ENCODE measurements at regions not wholly inside any gene's neighbourhood (a gene's known extent, or its start where the extent isn't known, plus 50 kb on each side); places are given as distances from the start of the nearest gene placed in this dataset.
"Not testable (repeated sequence)": the region's sequence is repeated elsewhere in the genome, so short reads cannot be mapped to it uniquely, and the experiment has no call there.

DNA sequence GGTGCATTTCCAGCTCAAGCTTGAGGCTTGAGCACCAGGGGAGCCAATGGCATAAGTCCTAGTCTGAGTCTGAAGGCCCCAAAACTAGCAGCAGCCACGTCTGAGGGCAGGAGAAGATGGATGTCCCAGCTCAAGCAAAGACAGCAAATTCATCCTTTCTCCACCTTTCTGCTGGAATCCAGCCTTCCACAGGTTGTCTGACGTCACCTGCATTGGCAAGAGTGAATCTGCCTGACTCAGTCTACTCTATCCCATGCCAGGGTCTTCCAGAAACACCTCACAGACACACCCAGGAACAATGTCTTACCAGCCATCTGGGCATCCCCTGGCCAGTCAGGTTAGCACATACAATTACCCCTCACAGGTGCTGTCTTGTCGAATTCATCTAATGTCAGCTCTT lies 76.2 kb upstream of the SOX11 start:
- Mint-ChIP-seq H3K27me3 (ENCODE audit: low read depth) (no peaks in the 10 kb centered on the region), H3K27ac (ENCODE audit: unreplicated experiment) (no peak overlapping the region), H3K4me3 (ENCODE audit: unreplicated experiment) (no peak overlapping the region), H3K4me1 (ENCODE audit: low read depth) (peaks cover 13% of the 10 kb centered on the region), H3K9me3 (ENCODE audit: low read depth) (no peaks in the 10 kb centered on the region), H3K36me3 (ENCODE audit: low read depth) (no peaks in the 10 kb centered on the region)
- TF ChIP-seq, protein P1, sequence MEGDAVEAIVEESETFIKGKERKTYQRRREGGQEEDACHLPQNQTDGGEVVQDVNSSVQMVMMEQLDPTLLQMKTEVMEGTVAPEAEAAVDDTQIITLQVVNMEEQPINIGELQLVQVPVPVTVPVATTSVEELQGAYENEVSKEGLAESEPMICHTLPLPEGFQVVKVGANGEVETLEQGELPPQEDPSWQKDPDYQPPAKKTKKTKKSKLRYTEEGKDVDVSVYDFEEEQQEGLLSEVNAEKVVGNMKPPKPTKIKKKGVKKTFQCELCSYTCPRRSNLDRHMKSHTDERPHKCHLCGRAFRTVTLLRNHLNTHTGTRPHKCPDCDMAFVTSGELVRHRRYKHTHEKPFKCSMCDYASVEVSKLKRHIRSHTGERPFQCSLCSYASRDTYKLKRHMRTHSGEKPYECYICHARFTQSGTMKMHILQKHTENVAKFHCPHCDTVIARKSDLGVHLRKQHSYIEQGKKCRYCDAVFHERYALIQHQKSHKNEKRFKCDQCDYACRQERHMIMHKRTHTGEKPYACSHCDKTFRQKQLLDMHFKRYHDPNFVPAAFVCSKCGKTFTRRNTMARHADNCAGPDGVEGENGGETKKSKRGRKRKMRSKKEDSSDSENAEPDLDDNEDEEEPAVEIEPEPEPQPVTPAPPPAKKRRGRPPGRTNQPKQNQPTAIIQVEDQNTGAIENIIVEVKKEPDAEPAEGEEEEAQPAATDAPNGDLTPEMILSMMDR (IDR thresholded peaks at IDR 0.05) = no peak
- DNase-seq (ENCODE audit: low spot score) = no peak

GRCh38 chr2:5617358-5617757 lies 74.8 kb upstream of the SOX11 start:
- H3K36me3 Mint-ChIP-seq (ENCODE audit: low read depth) = no peaks in the 10 kb centered on the region
- DNase-seq (ENCODE audit: low spot score) = no peak
- H3K27ac Mint-ChIP-seq (ENCODE audit: unreplicated experiment) = no peak overlapping the region
- H3K27me3 Mint-ChIP-seq (ENCODE audit: low read depth) = no peaks in the 10 kb centered on the region
- TF ChIP-seq, protein P1 (IDR thresholded peaks at IDR 0.05) = no peak
- no peak overlapping the region for H3K4me3 Mint-ChIP-seq (ENCODE audit: unreplicated experiment)
- peaks cover 17% of the 10 kb centered on the region for H3K4me1 Mint-ChIP-seq (ENCODE audit: low read depth)
- peaks cover 2% of the 10 kb centered on the region for H3K9me3 Mint-ChIP-seq (ENCODE audit: low read depth)

- Mint-ChIP-seq H3K36me3 (ENCODE audit: low read depth) (no peaks in the 10 kb centered on the region), H3K27ac (ENCODE audit: unreplicated experiment) (no peak overlapping the region), H3K9me3 (ENCODE audit: low read depth) (peaks cover 7% of the 10 kb centered on the region), H3K4me1 (ENCODE audit: low read depth) (peaks cover 18% of the 10 kb centered on the region), H3K4me3 (ENCODE audit: unreplicated experiment) (no peak overlapping the region), H3K27me3 (ENCODE audit: low read depth) (no peaks in the 10 kb centered on the region)
- DNase-seq (ENCODE audit: low spot score) = no peak
- TF ChIP-seq, protein P1 (IDR thresholded peaks at IDR 0.05) = no peak
Observed at GRCh38 chr2:5617796-5618195, 74.4 kb upstream of the SOX11 start.

- H3K9me3 Mint-ChIP-seq (ENCODE audit: low read depth) = peaks cover 7% of the 10 kb centered on the region
- TF ChIP-seq, protein P1 (IDR thresholded peaks at IDR 0.05) = no peak
- peaks cover 18% of the 10 kb centered on the region for H3K4me1 Mint-ChIP-seq (ENCODE audit: low read depth)
- H3K36me3 Mint-ChIP-seq (ENCODE audit: low read depth) = no peaks in the 10 kb centered on the region
- no peak overlapping the region for H3K4me3 Mint-ChIP-seq (ENCODE audit: unreplicated experiment)
- H3K27me3 Mint-ChIP-seq (ENCODE audit: low read depth) = no peaks in the 10 kb centered on the region
- H3K27ac Mint-ChIP-seq (ENCODE audit: unreplicated experiment) = no peak overlapping the region
- no peak for DNase-seq (ENCODE audit: low spot score)
Observed at GRCh38 chr2:5618271-5618670, 73.9 kb upstream of the SOX11 start.

DNA sequence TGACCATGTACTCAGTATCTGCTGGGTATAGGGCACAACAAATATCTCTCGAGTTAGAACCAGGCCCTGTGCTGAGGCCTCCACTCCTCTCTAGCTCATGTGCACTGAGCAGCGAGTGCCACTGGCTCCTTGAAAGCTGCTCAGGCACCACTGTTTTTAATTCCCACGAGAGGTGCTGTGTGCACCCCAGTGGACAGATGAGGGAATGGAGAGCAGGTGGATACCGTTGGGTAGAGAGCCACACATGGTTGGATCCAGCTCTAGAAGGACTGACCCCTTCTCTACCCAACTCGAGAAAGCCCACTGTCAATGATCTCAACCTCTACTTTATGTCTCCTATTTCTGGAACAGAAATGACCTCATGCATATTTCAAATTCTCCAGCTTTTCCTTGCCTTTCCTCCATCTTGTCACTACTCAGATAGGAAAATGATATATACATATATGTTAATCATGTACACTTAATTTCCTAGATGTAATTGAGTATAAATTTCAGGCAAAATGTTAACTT lies 66.6 kb upstream of the SOX11 start:
- H3K27me3 Mint-ChIP-seq (ENCODE audit: low read depth); DNase-seq (ENCODE audit: low spot score); H3K27ac Mint-ChIP-seq (ENCODE audit: unreplicated experiment); H3K36me3 Mint-ChIP-seq (ENCODE audit: low read depth); H3K9me3 Mint-ChIP-seq (ENCODE audit: low read depth); H3K4me3 Mint-ChIP-seq (ENCODE audit: unreplicated experiment): not testable (repeated sequence)
- H3K4me1 Mint-ChIP-seq (ENCODE audit: low read depth) = peaks cover 18% of the 10 kb centered on the region
- TF ChIP-seq, protein P1 (IDR thresholded peaks at IDR 0.05) = peak; percentile 28

DNA sequence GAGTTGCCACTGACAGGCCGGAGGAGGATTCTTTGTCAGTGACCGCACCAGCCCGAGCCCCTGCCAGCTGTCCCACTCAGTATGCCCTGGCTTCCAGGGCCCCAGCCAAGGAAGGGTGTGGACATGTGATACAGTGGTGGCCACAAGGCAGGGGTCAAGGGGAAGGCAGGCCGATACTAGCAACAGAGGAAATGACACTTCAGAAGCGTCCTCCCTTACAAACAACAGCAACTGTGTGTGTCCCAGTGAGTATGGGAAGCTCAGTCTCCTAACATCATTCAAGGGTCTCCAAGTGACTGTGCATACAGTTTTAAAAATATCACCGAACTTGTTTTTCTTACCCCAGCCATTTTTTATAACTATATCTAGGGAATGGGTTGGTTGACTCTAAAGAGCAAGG lies 63.7 kb upstream of the SOX11 start:
- not testable (repeated sequence) for H3K27me3 Mint-ChIP-seq (ENCODE audit: low read depth); H3K9me3 Mint-ChIP-seq (ENCODE audit: low read depth); H3K27ac Mint-ChIP-seq (ENCODE audit: unreplicated experiment); H3K4me3 Mint-ChIP-seq (ENCODE audit: unreplicated experiment); H3K36me3 Mint-ChIP-seq (ENCODE audit: low read depth); DNase-seq (ENCODE audit: low spot score)
- H3K4me1 Mint-ChIP-seq (ENCODE audit: low read depth) = peaks cover 20% of the 10 kb centered on the region

DNA sequence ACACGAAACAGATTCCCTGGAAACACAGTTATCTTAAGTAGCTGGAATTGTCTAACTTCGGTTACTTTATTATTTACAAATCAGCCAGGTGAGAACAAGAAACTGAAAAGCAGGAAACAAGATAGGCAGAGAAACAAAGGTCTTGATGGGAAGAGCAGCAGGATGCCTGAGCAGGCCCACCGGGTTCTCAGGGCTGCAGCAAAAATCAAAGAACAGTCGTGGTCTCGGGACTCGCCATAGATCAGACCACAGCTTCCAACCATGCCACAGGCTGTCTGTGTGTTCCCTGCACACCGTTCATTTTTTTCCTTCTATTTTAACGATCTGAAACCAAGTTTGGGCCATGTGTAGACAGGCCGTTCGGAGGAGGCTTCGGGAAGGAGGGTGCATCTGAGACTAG lies 62.7 kb upstream of the SOX11 start:
- H3K36me3 Mint-ChIP-seq (ENCODE audit: low read depth); H3K27me3 Mint-ChIP-seq (ENCODE audit: low read depth); H3K27ac Mint-ChIP-seq (ENCODE audit: unreplicated experiment); H3K9me3 Mint-ChIP-seq (ENCODE audit: low read depth); H3K4me3 Mint-ChIP-seq (ENCODE audit: unreplicated experiment); DNase-seq (ENCODE audit: low spot score): not testable (repeated sequence)
- peaks cover 20% of the 10 kb centered on the region for H3K4me1 Mint-ChIP-seq (ENCODE audit: low read depth)

DNA sequence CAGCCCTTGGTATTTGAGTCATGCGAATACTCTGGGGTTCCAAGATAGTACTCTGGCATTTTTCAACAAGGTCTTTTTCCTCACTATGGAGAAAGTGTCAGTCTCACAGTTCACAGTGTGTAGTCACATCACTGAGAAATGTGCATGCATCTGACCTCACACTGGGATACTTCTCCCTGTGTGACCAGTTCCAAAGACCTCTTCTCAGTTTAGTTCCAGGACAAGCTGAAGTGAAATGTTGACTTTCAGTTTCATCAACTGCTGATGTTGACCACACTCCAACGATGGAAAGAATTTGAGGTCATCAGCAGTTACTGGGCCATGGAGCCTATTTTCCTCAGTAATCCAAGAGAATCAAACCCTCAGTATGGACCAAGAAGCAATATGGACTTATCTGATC lies 55.1 kb upstream of the SOX11 start:
- H3K36me3 Mint-ChIP-seq (ENCODE audit: low read depth); H3K4me3 Mint-ChIP-seq (ENCODE audit: unreplicated experiment); DNase-seq (ENCODE audit: low spot score); H3K27me3 Mint-ChIP-seq (ENCODE audit: low read depth); H3K9me3 Mint-ChIP-seq (ENCODE audit: low read depth): not testable (repeated sequence)
- Mint-ChIP-seq H3K27ac (ENCODE audit: unreplicated experiment) (peak overlapping the region; percentile 52), H3K4me1 (ENCODE audit: low read depth) (peaks cover 12% of the 10 kb centered on the region)
